OCI-LY1 (cell line): ENCODE measurements at regions not wholly inside any gene's neighbourhood (a gene's known extent, or its start where the extent isn't known, plus 50 kb on each side); places are given as distances from the start of the nearest gene placed in this dataset.
"Not testable (repeated sequence)": the region's sequence is repeated elsewhere in the genome, so short reads cannot be mapped to it uniquely, and the experiment has no call there.

Experiments used
- CTCF ChIP-seq: fragments of 200-600 bp; sonication (generic), shearing (Covaris generic); IDR thresholded peaks from 2 replicates; pipeline ENCODE4 v1.5.1; 2017; ENCODE audit warnings: mild to moderate bottlenecking, antibody characterized with exemption, low read length, moderate library complexity, mixed read lengths
- EZH2 ChIP-seq: fragments of 200-600 bp; sonication (generic), shearing (Covaris generic); IDR thresholded peaks from 2 replicates; pipeline ENCODE4 v1.8.0; 2017; ENCODE audit warnings: borderline replicate concordance, mixed run types, mild to moderate bottlenecking, antibody characterized with exemption, low read length, moderate library complexity, mixed read lengths

- TF ChIP-seq CTCF, EZH2: not testable (repeated sequence)
These were observed 359.5 kb upstream of the BRINP3 start for GRCh38 chr1:190837200-190837599.
